A549 (cell line): ENCODE measurements at regions not wholly inside any gene's neighbourhood (a gene's known extent, or its start where the extent isn't known, plus 50 kb on each side); places are given as distances from the start of the nearest gene placed in this dataset.

Source experiments
- BCL3 ChIP-seq: fragments of >200 bp; sonication (Bioruptor Twin); formaldehyde crosslinking; IDR thresholded peaks from 3 replicates; pipeline ENCODE4 v1.6.1; 2016
- CEBPB ChIP-seq, 2 experiments: fragments of >200 bp in 1 of 2; sonication (Bioruptor Twin) in 1 of 2; formaldehyde crosslinking in 1 of 2; IDR thresholded peaks; 2 replicates each; pipeline ENCODE4 v1.6.1; 2012 to 2016
- CTCF ChIP-seq: fragments of >200 bp; sonication (Bioruptor Twin); formaldehyde crosslinking; IDR thresholded peaks from 3 replicates; pipeline ENCODE4 v1.5.1; 2016
- MAX ChIP-seq: IDR thresholded peaks from 2 replicates; pipeline ENCODE4 v1.6.1; 2012
- POLR2A ChIP-seq: IDR thresholded peaks from 2 replicates; pipeline ENCODE4 v1.6.1; 2012; ENCODE audit warnings: mild to moderate bottlenecking, low read length

- no peak for TF ChIP-seq MAX
- no peak for TF ChIP-seq POLR2A
- TF ChIP-seq BCL3, result no peak
- no peak for TF ChIP-seq CEBPB (IDR thresholded peaks at IDR 0.05)
- TF ChIP-seq CTCF, result no peak
Observed at GRCh38 chr10:128221807-128222206, 95.6 kb upstream of the MKI67 start.
